Endothelial cell of umbilical vein (primary cell): ENCODE measurements at regions not wholly inside any gene's neighbourhood (a gene's known extent, or its start where the extent isn't known, plus 50 kb on each side); places are given as distances from the start of the nearest gene placed in this dataset.

Source experiments
- BruUV-seq: library from RNA; stranded (reverse); fragments of 400-500 nt; replicated peaks from 2 replicates; lab custom pipeline; 2021; lab: Mats Ljungman, UMichigan
- CTCF ChIA-PET: fragments of 300-600, 350-600 bp; sonication (Branson Sonifier 250); formaldehyde crosslinking; loops from one replicate; lab custom pipeline; 2021; ENCODE audit warnings: antibody characterized with exemption, inconsistent platforms; lab: Charles Lee
- POLR2A ChIA-PET: fragments of 300-600, 350-600 bp; sonication (Branson Sonifier 250); formaldehyde crosslinking; loops from one replicate; lab custom pipeline; 2021; ENCODE audit warnings: antibody characterized with exemption, inconsistent platforms; lab: Charles Lee
- DNase-seq: peaks from one replicate; pipeline ENCODE4 v3.0.0-alpha.2; 2011; ENCODE audit warnings: low read depth, low spot score
- FAIRE-seq: peaks from 2 replicates; lab custom pipeline; 2011; peaks lifted over from hg19 to GRCh38; lab: Jason Lieb, UNC
- H2AFZ ChIP-seq: 2 replicates; pipeline ENCODE4 v1.6.0; 2012; ENCODE audit warnings: low read depth, low read length, control low read depth, inconsistent platforms
- H3K27ac ChIP-seq: 2 replicates; pipeline ENCODE4 v1.5.1; 2011; ENCODE audit warnings: low read depth, mild to moderate bottlenecking, control low read depth, low read length, moderate library complexity; ENCODE audit not compliant: insufficient read depth
- H3K27me3 ChIP-seq, 2 experiments: 2 replicates each; pipeline versions ENCODE4 v1.6.0 to v1.6.1; 2011; ENCODE audit warnings: low read length in 2 of 2, mixed read lengths in 1 of 2; ENCODE audit not compliant: control insufficient read depth in 2 of 2, insufficient read depth in 2 of 2
- H3K36me3 ChIP-seq, 2 experiments: 2 replicates in 1 of 2; 3 replicates in 1 of 2; pipeline ENCODE4 v1.5.1; 2011; ENCODE audit warnings: low read length in 2 of 2, mild to moderate bottlenecking in 1 of 2, moderate library complexity in 1 of 2; ENCODE audit not compliant: control insufficient read depth in 2 of 2, insufficient read depth in 2 of 2; ENCODE audit errors: extremely low read depth in 1 of 2
- H3K4me1 ChIP-seq: 3 replicates; pipeline ENCODE4 v1.5.1; 2011; ENCODE audit warnings: mild to moderate bottlenecking, low read length; ENCODE audit not compliant: control insufficient read depth, insufficient read depth; ENCODE audit errors: extremely low read depth
- H3K4me2 ChIP-seq: 2 replicates; pipeline ENCODE4 v1.6.1; 2011; ENCODE audit warnings: low read length, control low read depth, mixed read lengths; ENCODE audit not compliant: insufficient read depth
- H3K4me3 ChIP-seq, 3 experiments: fragments of 200-600 bp in 1 of 3; sonication (generic), shearing (Covaris generic) in 1 of 3; replicated peaks in 1 of 3; 2 replicates each; pipeline ENCODE4 v1.5.1; 2011 to 2016; ENCODE audit warnings: control low read depth in 3 of 3, low read length in 3 of 3, mild to moderate bottlenecking in 2 of 3, inconsistent platforms in 1 of 3, low read depth in 1 of 3, moderate library complexity in 1 of 3; ENCODE audit not compliant: insufficient read depth in 1 of 3
- H3K79me2 ChIP-seq: 2 replicates; pipeline ENCODE4 v1.6.0; 2012; ENCODE audit warnings: low read length, inconsistent platforms; ENCODE audit not compliant: control insufficient read depth, insufficient read depth
- H3K9ac ChIP-seq: replicated peaks from 2 replicates; pipeline ENCODE3; 2011; ENCODE audit warnings: low read length, control low read depth; ENCODE audit not compliant: insufficient read depth; ENCODE audit errors: extremely low read depth
- H3K9me1 ChIP-seq: replicated peaks from 3 replicates; pipeline ENCODE4 v1.6.0; 2011; ENCODE audit warnings: mild to moderate bottlenecking, low read length; ENCODE audit not compliant: control insufficient read depth, insufficient read depth; ENCODE audit errors: extremely low read depth
- H3K9me3 ChIP-seq: replicated peaks from 2 replicates; pipeline ENCODE4 v1.5.1; 2012; ENCODE audit warnings: low read length, inconsistent platforms; ENCODE audit not compliant: control insufficient read depth, insufficient read depth
- H4K20me1 ChIP-seq: replicated peaks from 2 replicates; pipeline ENCODE3; 2011; ENCODE audit warnings: mild to moderate bottlenecking, low read length; ENCODE audit not compliant: control insufficient read depth, insufficient read depth; ENCODE audit errors: extremely low read depth
- EZH2 ChIP-seq: IDR thresholded peaks from 2 replicates; pipeline ENCODE4 v1.6.1; 2012; ENCODE audit warnings: borderline replicate concordance, low read depth, mild to moderate bottlenecking, moderate library complexity, low read length, inconsistent platforms; ENCODE audit not compliant: severe bottlenecking
- FOS ChIP-seq: IDR thresholded peaks from 2 replicates; pipeline ENCODE4 v1.6.1; 2011; ENCODE audit warnings: mild to moderate bottlenecking, low read length, moderate library complexity, borderline replicate concordance; ENCODE audit not compliant: insufficient read depth
- GATA2 ChIP-seq: IDR thresholded peaks from 2 replicates; pipeline ENCODE4 v1.7.0; 2011; ENCODE audit warnings: low read depth, mild to moderate bottlenecking, moderate library complexity, mixed read lengths, low read length; ENCODE audit not compliant: insufficient read length, insufficient read depth
- JUN ChIP-seq: IDR thresholded peaks from 2 replicates; pipeline ENCODE4 v1.6.1; 2011; ENCODE audit warnings: borderline replicate concordance, low read depth; ENCODE audit not compliant: insufficient read length, insufficient read depth
- MYC ChIP-seq: IDR thresholded peaks from one replicate; pipeline ENCODE4 v1.6.1; 2011; ENCODE audit warnings: mild to moderate bottlenecking, low read depth, low read length
- POLR2A ChIP-seq: IDR thresholded peaks from 2 replicates; pipeline ENCODE4 v1.6.1; 2012; ENCODE audit warnings: low read depth, mild to moderate bottlenecking, control low read depth, low read length
- POLR2AphosphoS5 ChIP-seq: IDR thresholded peaks from 2 replicates; pipeline ENCODE4 v1.6.1; 2012; ENCODE audit warnings: low read depth, mild to moderate bottlenecking, control low read depth, low read length, moderate library complexity; ENCODE audit not compliant: insufficient read depth
- dilution Hi-C: fragments of 300-500 bp; cut with MboI; formaldehyde crosslinking; loops from one replicate; pipeline ENCODE4 v1.15.0; 2019; ENCODE audit warnings: low sequenced_read_pairs; ENCODE audit not compliant: extremely low pct_ligation_motif_present
- intact Hi-C: fragments of 100-400 bp; cut with micrococcal nuclease; formaldehyde crosslinking; loops from one replicate; pipeline ENCODE4 v1.10.0; 2022
- TF ChIP-seq, protein P1 (sequence below), 2 donors: IDR thresholded peaks; 1 replicate in 1 of 2; 2 replicates in 1 of 2; pipeline ENCODE4 v1.5.1; 2011; ENCODE audit warnings: low read length in 2 of 2, mild to moderate bottlenecking in 2 of 2, moderate library complexity in 2 of 2, control low read depth in 1 of 2, inconsistent platforms in 1 of 2, low read depth in 1 of 2; ENCODE audit not compliant: insufficient read depth in 1 of 2; ENCODE audit errors: extremely low read depth in 1 of 2
- TF ChIP-seq, protein P2 (sequence below): IDR thresholded peaks from 2 replicates; pipeline ENCODE4 v1.6.1; 2011; ENCODE audit not compliant: insufficient read depth, insufficient read length

DNA sequence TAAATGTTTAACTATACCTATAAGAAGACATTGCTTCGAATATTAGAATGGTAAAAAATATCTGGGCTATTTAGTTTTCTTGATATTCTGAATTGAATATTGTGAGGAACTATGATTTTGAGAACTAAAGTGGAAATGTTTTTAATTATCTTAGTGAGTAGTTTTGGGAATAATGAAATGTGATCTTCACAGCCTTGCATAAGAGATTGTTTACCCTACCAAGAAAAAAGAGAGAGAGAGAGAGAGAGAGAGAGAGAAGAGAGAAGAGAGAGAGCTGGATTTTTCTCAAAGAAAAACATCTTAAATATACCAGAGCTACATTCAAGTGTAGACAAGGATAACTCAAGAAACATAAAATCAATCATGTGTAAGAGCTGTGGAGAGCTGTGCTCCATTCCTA lies 148.7 kb upstream of the MAD2L1 start:
- no peaks in the 10 kb centered on the region for H3K9me3 ChIP-seq
- no peaks in the 10 kb centered on the region for H3K27me3 ChIP-seq
- no peaks in the 10 kb centered on the region for H3K36me3 ChIP-seq
- H3K4me3 ChIP-seq, result no peak overlapping the region
- no peak overlapping the region for H3K27ac ChIP-seq
- H3K9me1 ChIP-seq, result no peaks in the 10 kb centered on the region
- no peak overlapping the region for H2AFZ ChIP-seq
- H3K9ac ChIP-seq, result no peak overlapping the region
- no peaks in the 10 kb centered on the region for H3K79me2 ChIP-seq
- dilution Hi-C loops, result no loop called here
- no TSS peak for BruUV-seq
- TF ChIP-seq EZH2, result no peak
- TF ChIP-seq, protein P1, sequence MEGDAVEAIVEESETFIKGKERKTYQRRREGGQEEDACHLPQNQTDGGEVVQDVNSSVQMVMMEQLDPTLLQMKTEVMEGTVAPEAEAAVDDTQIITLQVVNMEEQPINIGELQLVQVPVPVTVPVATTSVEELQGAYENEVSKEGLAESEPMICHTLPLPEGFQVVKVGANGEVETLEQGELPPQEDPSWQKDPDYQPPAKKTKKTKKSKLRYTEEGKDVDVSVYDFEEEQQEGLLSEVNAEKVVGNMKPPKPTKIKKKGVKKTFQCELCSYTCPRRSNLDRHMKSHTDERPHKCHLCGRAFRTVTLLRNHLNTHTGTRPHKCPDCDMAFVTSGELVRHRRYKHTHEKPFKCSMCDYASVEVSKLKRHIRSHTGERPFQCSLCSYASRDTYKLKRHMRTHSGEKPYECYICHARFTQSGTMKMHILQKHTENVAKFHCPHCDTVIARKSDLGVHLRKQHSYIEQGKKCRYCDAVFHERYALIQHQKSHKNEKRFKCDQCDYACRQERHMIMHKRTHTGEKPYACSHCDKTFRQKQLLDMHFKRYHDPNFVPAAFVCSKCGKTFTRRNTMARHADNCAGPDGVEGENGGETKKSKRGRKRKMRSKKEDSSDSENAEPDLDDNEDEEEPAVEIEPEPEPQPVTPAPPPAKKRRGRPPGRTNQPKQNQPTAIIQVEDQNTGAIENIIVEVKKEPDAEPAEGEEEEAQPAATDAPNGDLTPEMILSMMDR (IDR thresholded peaks at IDR 0.05; ENCODE audit: extremely low read depth in 1 of 2, insufficient read depth in 1 of 2, low read depth in 1 of 2, low read length in 2 of 2), result no peak
- no peak for TF ChIP-seq MYC
- TF ChIP-seq, protein P2, sequence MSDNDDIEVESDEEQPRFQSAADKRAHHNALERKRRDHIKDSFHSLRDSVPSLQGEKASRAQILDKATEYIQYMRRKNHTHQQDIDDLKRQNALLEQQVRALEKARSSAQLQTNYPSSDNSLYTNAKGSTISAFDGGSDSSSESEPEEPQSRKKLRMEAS, result no peak
- TF ChIP-seq JUN, result no peak
- TF ChIP-seq GATA2, result no peak
- TF ChIP-seq POLR2A, result no peak
- TF ChIP-seq POLR2AphosphoS5, result no peak
- TF ChIP-seq FOS, result no peak
- intact Hi-C loops, result no loop called here
- DNase-seq (no peak), FAIRE-seq (no peak)
- CTCF ChIA-PET, result no interaction called here
- no peaks in the 10 kb centered on the region for H4K20me1 ChIP-seq
- no peak overlapping the region for H3K4me2 ChIP-seq
- POLR2A ChIA-PET, result no interaction called here
- H3K4me1 ChIP-seq, result no peaks in the 10 kb centered on the region
